SK-N-SH treated with all-trans-retinoic acid at 6 μM for 48 hours (cell line): ENCODE measurements at regions not wholly inside any gene's neighbourhood (a gene's known extent, or its start where the extent isn't known, plus 50 kb on each side); places are given as distances from the start of the nearest gene placed in this dataset.
A peak's percentile ranks its signal among the peaks of the same experiment; 100 is the strongest.

Experiments used
- ATAC-seq: fragments of 200-7000 bp; cut with Tn5 transposase; 3 replicates; pipeline ENCODE4 v1.9.1; 2020; ENCODE audit warnings: mild to moderate bottlenecking, moderate library complexity
- ARNTL ChIP-seq: fragments of 450-650 bp; formaldehyde crosslinking; IDR thresholded peaks from 2 replicates; pipeline ENCODE4 v1.5.0; 2020; ENCODE audit warnings: low read depth, mild to moderate bottlenecking, moderate library complexity, borderline replicate concordance
- BACH2 ChIP-seq: fragments of 250-450 bp; sonication (Bioruptor Pico); IDR thresholded peaks from 2 replicates; pipeline ENCODE4 v1.9.0; 2021; ENCODE audit warnings: mild to moderate bottlenecking, borderline replicate concordance
- CREB5 ChIP-seq: fragments of 250-450 bp; sonication (Bioruptor Pico); IDR thresholded peaks from 2 replicates; pipeline ENCODE4 v1.5.1; 2020; ENCODE audit warnings: low read depth, mild to moderate bottlenecking, moderate library complexity
- CSDC2 ChIP-seq: fragments of 250-450 bp; sonication (Bioruptor Pico); IDR thresholded peaks from 2 replicates; pipeline ENCODE4 v1.5.0; 2020; ENCODE audit warnings: mild to moderate bottlenecking, moderate library complexity
- CSRNP3 ChIP-seq: fragments of 250-450 bp; sonication (Bioruptor Pico); IDR thresholded peaks from 2 replicates; pipeline ENCODE4 v1.5.1; 2021; ENCODE audit warnings: mild to moderate bottlenecking, moderate library complexity
- ESRRG ChIP-seq: fragments of 250-450 bp; sonication (Bioruptor Pico); IDR thresholded peaks from 2 replicates; pipeline ENCODE4 v1.6.1; 2021; ENCODE audit warnings: mild to moderate bottlenecking
- GLIS3 ChIP-seq: fragments of 250-450 bp; sonication (Bioruptor Pico); IDR thresholded peaks from 2 replicates; pipeline ENCODE4 v1.5.0; 2020; ENCODE audit warnings: mild to moderate bottlenecking, moderate library complexity
- ISL1 ChIP-seq: fragments of 250-450 bp; sonication (Bioruptor Pico); IDR thresholded peaks from 2 replicates; pipeline ENCODE4 v2.1.2; 2022; ENCODE audit warnings: mild to moderate bottlenecking, moderate library complexity
- OSR1 ChIP-seq: fragments of 250-450 bp; sonication (Bioruptor Pico); IDR thresholded peaks from 2 replicates; pipeline ENCODE4 v1.8.0; 2022; ENCODE audit warnings: moderate library complexity, mild to moderate bottlenecking, inconsistent platforms
- POU6F1 ChIP-seq: fragments of 250-450 bp; sonication (Bioruptor Pico); IDR thresholded peaks from 2 replicates; pipeline ENCODE4 v1.8.0; 2021; ENCODE audit warnings: low read depth, mild to moderate bottlenecking, moderate library complexity, borderline replicate concordance
- SNAI2 ChIP-seq: fragments of 250-450 bp; sonication (Bioruptor Pico); IDR thresholded peaks from 2 replicates; pipeline ENCODE4 v1.5.0; 2020; ENCODE audit warnings: mild to moderate bottlenecking, moderate library complexity
- TOX ChIP-seq: fragments of 250-450 bp; sonication (Bioruptor Pico); IDR thresholded peaks from 2 replicates; pipeline ENCODE4 v1.8.0; 2021; ENCODE audit warnings: mild to moderate bottlenecking, moderate library complexity, borderline replicate concordance
- TSHZ2 ChIP-seq: fragments of 250-450 bp; sonication (Bioruptor Pico); IDR thresholded peaks from 2 replicates; pipeline ENCODE4 v1.5.0; 2020; ENCODE audit warnings: mild to moderate bottlenecking, moderate library complexity
- ZC3H10 ChIP-seq: fragments of 250-450 bp; sonication (Bioruptor Pico); IDR thresholded peaks from 2 replicates; pipeline ENCODE4 v1.5.1; 2021; ENCODE audit warnings: mild to moderate bottlenecking, moderate library complexity
- ZFP3 ChIP-seq: fragments of 250-450 bp; sonication (Bioruptor Pico); IDR thresholded peaks from 2 replicates; pipeline ENCODE4 v1.5.0; 2020; ENCODE audit warnings: mild to moderate bottlenecking, moderate library complexity
- ZNF565 ChIP-seq: fragments of 450-650 bp; formaldehyde crosslinking; conservative IDR thresholded peaks from 2 replicates; pipeline ENCODE4 v1.5.0; 2020; ENCODE audit warnings: low read depth, mild to moderate bottlenecking, moderate library complexity
- ZNF70 ChIP-seq: fragments of 450-650 bp; formaldehyde crosslinking; IDR thresholded peaks from 2 replicates; pipeline ENCODE4 v1.5.0; 2020; ENCODE audit warnings: mild to moderate bottlenecking, moderate library complexity
- ZNF8 ChIP-seq: fragments of 450-650 bp; formaldehyde crosslinking; IDR thresholded peaks from 2 replicates; pipeline ENCODE4 v1.5.0; 2020; ENCODE audit warnings: mild to moderate bottlenecking, moderate library complexity

- TF ChIP-seq ESRRG (CRISPR knock-in tag): no peak
- TF ChIP-seq CREB5: no peak
- no peak for TF ChIP-seq POU6F1 (CRISPR knock-in tag)
- ATAC-seq: peak; percentile 18; the same call in 1 of the 3 replicates
Measured at GRCh38 chr5:57695706-57696388, 213.2 kb upstream of the ACTBL2 start.

- no peak for TF ChIP-seq ESRRG (CRISPR knock-in tag)
- no peak for ATAC-seq
Measured at GRCh38 chr5:57695179-57695578, 212.6 kb upstream of the ACTBL2 start.

GRCh38 chr5:57693488-57694305 lies 211.1 kb upstream of the ACTBL2 start:
- ATAC-seq: no peak
- TF ChIP-seq POU6F1 (CRISPR knock-in tag): no peak
- TF ChIP-seq CSDC2 (CRISPR knock-in tag): 0 out of 2 replicates have a peak, but pooled peaks have one; percentile 36

GRCh38 chr5:57692582-57693487 lies 210.2 kb upstream of the ACTBL2 start:
- ATAC-seq: peak; percentile 98
- TF ChIP-seq ZFP3 (CRISPR knock-in tag) (peak; percentile 87), ZNF70 (CRISPR knock-in tag) (no peak), ARNTL (CRISPR knock-in tag) (no peak), CSDC2 (CRISPR knock-in tag) (peak; percentile 96), CREB5 (no peak; the same call in 1 of the 2 replicates), TSHZ2 (CRISPR knock-in tag) (no peak), BACH2 (CRISPR knock-in tag) (no peak), ISL1 (CRISPR knock-in tag) (peak; percentile 88), CSRNP3 (CRISPR knock-in tag) (0 out of 2 replicates have a peak, but pooled peaks have one; percentile 32), SNAI2 (CRISPR knock-in tag) (no peak), ZNF565 (CRISPR knock-in tag) (no peak), OSR1 (CRISPR knock-in tag) (no peak), TOX (peak; percentile 81; the same call in 1 of the 2 replicates), POU6F1 (CRISPR knock-in tag) (peak; percentile 64; the same call in 1 of the 2 replicates), ZNF8 (CRISPR knock-in tag) (no peak), ESRRG (CRISPR knock-in tag) (no peak), ZC3H10 (CRISPR knock-in tag) (peak; percentile 78; the same call in 1 of the 2 replicates), GLIS3 (CRISPR knock-in tag) (no peak)
